ENCODE measurements at regions not wholly inside any gene's neighbourhood (a gene's known extent, or its start where the extent isn't known, plus 50 kb on each side); places are given as distances from the start of the nearest gene placed in this dataset.

- Histone ChIP-seq H3K79me1 (ENCODE audit: low read length) (no peaks in the 10 kb centered on the region), H3K27ac (ENCODE audit: low read depth, low read length) (no peak overlapping the region), H3K4ac (ENCODE audit: low read depth, low read length) (no peak overlapping the region), H2BK15ac (replicated peaks; ENCODE audit: low read depth) (no peak overlapping the region), H3K18ac (ENCODE audit: low read length) (no peak overlapping the region), H3K27me3 (ENCODE audit: insufficient read depth, low read length, poor library complexity) (no peaks in the 10 kb centered on the region), H3K23ac (ENCODE audit: low read length) (no peak overlapping the region), H3K9ac (ENCODE audit: low read length) (no peak overlapping the region), H3K36me3 (ENCODE audit: control insufficient read depth, insufficient read depth, low read length) (no peaks in the 10 kb centered on the region), H2AK5ac (ENCODE audit: low read length) (no peak overlapping the region), H3K4me2 (ENCODE audit: low read length) (no peak overlapping the region), H2BK5ac (ENCODE audit: low read length) (no peak overlapping the region), H3K4me1 (ENCODE audit: control insufficient read depth, low read depth, low read length) (peaks cover 2% of the 10 kb centered on the region), H2BK120ac (ENCODE audit: low read depth, low read length) (no peak overlapping the region), H3K4me3 (ENCODE audit: low read length) (no peak overlapping the region), H3K56ac (ENCODE audit: low read length) (no peak overlapping the region), H3K79me2 (ENCODE audit: control insufficient read depth, insufficient read depth, low read length) (no peaks in the 10 kb centered on the region), H4K8ac (ENCODE audit: low read depth, low read length) (no peak overlapping the region), H4K5ac (ENCODE audit: low read length) (no peak overlapping the region)
- no CpG with 5 or more reads among the region's 4 CpGs for WGBS (ENCODE audit: extremely low coverage, insufficient coverage, low lambda C conversion rate)
- no peak for DNase-seq
Observed at GRCh38 chr5:116669261-116670031, 94.8 kb upstream of the SEMA6A start.

GRCh38 chr5:116668390-116668789 lies 93.8 kb upstream of the SEMA6A start:
- H2AK5ac ChIP-seq (ENCODE audit: low read length), result no peak overlapping the region
- no peak overlapping the region for H3K4me3 ChIP-seq (ENCODE audit: low read length)
- H3K56ac ChIP-seq (ENCODE audit: low read length), result no peak overlapping the region
- no peak overlapping the region for H3K23ac ChIP-seq (ENCODE audit: low read length)
- no peaks in the 10 kb centered on the region for H3K27me3 ChIP-seq (ENCODE audit: insufficient read depth, low read length, poor library complexity)
- H3K36me3 ChIP-seq (ENCODE audit: control insufficient read depth, insufficient read depth, low read length), result no peaks in the 10 kb centered on the region
- no peak overlapping the region for H4K5ac ChIP-seq (ENCODE audit: low read length)
- H3K4ac ChIP-seq (ENCODE audit: low read depth, low read length), result no peak overlapping the region
- no peak overlapping the region for H3K27ac ChIP-seq (ENCODE audit: low read depth, low read length)
- H3K79me1 ChIP-seq (ENCODE audit: low read length), result no peaks in the 10 kb centered on the region
- H3K18ac ChIP-seq (ENCODE audit: low read length), result no peak overlapping the region
- no peaks in the 10 kb centered on the region for H3K79me2 ChIP-seq (ENCODE audit: control insufficient read depth, insufficient read depth, low read length)
- no peak overlapping the region for H4K8ac ChIP-seq (ENCODE audit: low read depth, low read length)
- no peak overlapping the region for H2BK120ac ChIP-seq (ENCODE audit: low read depth, low read length)
- WGBS (ENCODE audit: extremely low coverage, insufficient coverage, low lambda C conversion rate), result no CpG with 5 or more reads among the region's 1 CpG
- no peak for DNase-seq
- H3K4me2 ChIP-seq (ENCODE audit: low read length), result no peak overlapping the region
- no peak overlapping the region for H2BK15ac ChIP-seq (replicated peaks; ENCODE audit: low read depth)
- no peak overlapping the region for H2BK5ac ChIP-seq (ENCODE audit: low read length)
- no peak overlapping the region for H3K9ac ChIP-seq (ENCODE audit: low read length)
- H3K4me1 ChIP-seq (ENCODE audit: control insufficient read depth, low read depth, low read length), result peaks cover 2% of the 10 kb centered on the region

- H4K5ac ChIP-seq (ENCODE audit: low read length), result no peak overlapping the region
- H3K36me3 ChIP-seq (ENCODE audit: control insufficient read depth, insufficient read depth, low read length), result no peaks in the 10 kb centered on the region
- H3K27me3 ChIP-seq (ENCODE audit: insufficient read depth, low read length, poor library complexity), result no peaks in the 10 kb centered on the region
- H2BK5ac ChIP-seq (ENCODE audit: low read length), result no peak overlapping the region
- no peak overlapping the region for H3K23ac ChIP-seq (ENCODE audit: low read length)
- no peak overlapping the region for H2AK5ac ChIP-seq (ENCODE audit: low read length)
- H3K56ac ChIP-seq (ENCODE audit: low read length), result no peak overlapping the region
- H3K79me2 ChIP-seq (ENCODE audit: control insufficient read depth, insufficient read depth, low read length), result no peaks in the 10 kb centered on the region
- no peak overlapping the region for H3K4ac ChIP-seq (ENCODE audit: low read depth, low read length)
- H3K9ac ChIP-seq (ENCODE audit: low read length), result no peak overlapping the region
- H3K79me1 ChIP-seq (ENCODE audit: low read length), result no peaks in the 10 kb centered on the region
- no peak for DNase-seq
- H3K4me2 ChIP-seq (ENCODE audit: low read length), result no peak overlapping the region
- H2BK120ac ChIP-seq (ENCODE audit: low read depth, low read length), result no peak overlapping the region
- H3K4me3 ChIP-seq (ENCODE audit: low read length), result no peak overlapping the region
- H2BK15ac ChIP-seq (replicated peaks; ENCODE audit: low read depth), result no peak overlapping the region
- H3K18ac ChIP-seq (ENCODE audit: low read length), result no peak overlapping the region
- no CpG with 5 or more reads among the region's 3 CpGs for WGBS (ENCODE audit: extremely low coverage, insufficient coverage, low lambda C conversion rate)
- H3K4me1 ChIP-seq (ENCODE audit: control insufficient read depth, low read depth, low read length), result peaks cover 2% of the 10 kb centered on the region
- no peak overlapping the region for H3K27ac ChIP-seq (ENCODE audit: low read depth, low read length)
- H4K8ac ChIP-seq (ENCODE audit: low read depth, low read length), result no peak overlapping the region
Observed at GRCh38 chr5:116666901-116667300, 92.3 kb upstream of the SEMA6A start.

GRCh38 chr5:116664988-116665387 lies 90.4 kb upstream of the SEMA6A start:
- H3K4me1 ChIP-seq (ENCODE audit: control insufficient read depth, low read depth, low read length), result no peaks in the 10 kb centered on the region
- H4K8ac ChIP-seq (ENCODE audit: low read depth, low read length), result no peak overlapping the region
- no peaks in the 10 kb centered on the region for H3K36me3 ChIP-seq (ENCODE audit: control insufficient read depth, insufficient read depth, low read length)
- no peaks in the 10 kb centered on the region for H3K79me1 ChIP-seq (ENCODE audit: low read length)
- H2BK15ac ChIP-seq (replicated peaks; ENCODE audit: low read depth), result no peak overlapping the region
- no peak for DNase-seq
- no peak overlapping the region for H3K23ac ChIP-seq (ENCODE audit: low read length)
- no peak overlapping the region for H3K56ac ChIP-seq (ENCODE audit: low read length)
- H2BK120ac ChIP-seq (ENCODE audit: low read depth, low read length), result no peak overlapping the region
- H3K4me2 ChIP-seq (ENCODE audit: low read length), result no peak overlapping the region
- H3K9ac ChIP-seq (ENCODE audit: low read length), result no peak overlapping the region
- no peaks in the 10 kb centered on the region for H3K27me3 ChIP-seq (ENCODE audit: insufficient read depth, low read length, poor library complexity)
- H3K4ac ChIP-seq (ENCODE audit: low read depth, low read length), result no peak overlapping the region
- no peaks in the 10 kb centered on the region for H3K79me2 ChIP-seq (ENCODE audit: control insufficient read depth, insufficient read depth, low read length)
- no peak overlapping the region for H2BK5ac ChIP-seq (ENCODE audit: low read length)
- no peak overlapping the region for H3K27ac ChIP-seq (ENCODE audit: low read depth, low read length)
- H3K4me3 ChIP-seq (ENCODE audit: low read length), result no peak overlapping the region
- H3K18ac ChIP-seq (ENCODE audit: low read length), result no peak overlapping the region
- no peak overlapping the region for H4K5ac ChIP-seq (ENCODE audit: low read length)
- no peak overlapping the region for H2AK5ac ChIP-seq (ENCODE audit: low read length)
- no CpG with 5 or more reads among the region's 5 CpGs for WGBS (ENCODE audit: extremely low coverage, insufficient coverage, low lambda C conversion rate)

- H3K27ac ChIP-seq (ENCODE audit: low read depth, low read length), result no peak overlapping the region
- no peak overlapping the region for H3K4me2 ChIP-seq (ENCODE audit: low read length)
- no peak overlapping the region for H4K5ac ChIP-seq (ENCODE audit: low read length)
- no peak overlapping the region for H3K18ac ChIP-seq (ENCODE audit: low read length)
- H2BK5ac ChIP-seq (ENCODE audit: low read length), result no peak overlapping the region
- no peak for DNase-seq
- H3K4ac ChIP-seq (ENCODE audit: low read depth, low read length), result no peak overlapping the region
- H3K4me3 ChIP-seq (ENCODE audit: low read length), result no peak overlapping the region
- no peaks in the 10 kb centered on the region for H3K79me1 ChIP-seq (ENCODE audit: low read length)
- no peaks in the 10 kb centered on the region for H3K36me3 ChIP-seq (ENCODE audit: control insufficient read depth, insufficient read depth, low read length)
- H3K23ac ChIP-seq (ENCODE audit: low read length), result no peak overlapping the region
- no peak overlapping the region for H3K56ac ChIP-seq (ENCODE audit: low read length)
- no peak overlapping the region for H2BK15ac ChIP-seq (replicated peaks; ENCODE audit: low read depth)
- H2BK120ac ChIP-seq (ENCODE audit: low read depth, low read length), result no peak overlapping the region
- no peak overlapping the region for H3K9ac ChIP-seq (ENCODE audit: low read length)
- no peak overlapping the region for H4K8ac ChIP-seq (ENCODE audit: low read depth, low read length)
- no CpG with 5 or more reads among the region's 1 CpG for WGBS (ENCODE audit: extremely low coverage, insufficient coverage, low lambda C conversion rate)
- no peaks in the 10 kb centered on the region for H3K27me3 ChIP-seq (ENCODE audit: insufficient read depth, low read length, poor library complexity)
- H2AK5ac ChIP-seq (ENCODE audit: low read length), result no peak overlapping the region
- H3K79me2 ChIP-seq (ENCODE audit: control insufficient read depth, insufficient read depth, low read length), result no peaks in the 10 kb centered on the region
- no peaks in the 10 kb centered on the region for H3K4me1 ChIP-seq (ENCODE audit: control insufficient read depth, low read depth, low read length)
Observed at GRCh38 chr5:116663081-116663480, 88.5 kb upstream of the SEMA6A start.

- no peaks in the 10 kb centered on the region for H3K27me3 ChIP-seq (ENCODE audit: insufficient read depth, low read length, poor library complexity)
- H3K4me2 ChIP-seq (ENCODE audit: low read length), result no peak overlapping the region
- no peak overlapping the region for H4K5ac ChIP-seq (ENCODE audit: low read length)
- H2AK5ac ChIP-seq (ENCODE audit: low read length), result no peak overlapping the region
- H3K4ac ChIP-seq (ENCODE audit: low read depth, low read length), result no peak overlapping the region
- DNase-seq, result no peak
- H3K9ac ChIP-seq (ENCODE audit: low read length), result no peak overlapping the region
- no peak overlapping the region for H3K23ac ChIP-seq (ENCODE audit: low read length)
- H3K56ac ChIP-seq (ENCODE audit: low read length), result no peak overlapping the region
- no peak overlapping the region for H4K8ac ChIP-seq (ENCODE audit: low read depth, low read length)
- H3K79me2 ChIP-seq (ENCODE audit: control insufficient read depth, insufficient read depth, low read length), result no peaks in the 10 kb centered on the region
- no peak overlapping the region for H2BK5ac ChIP-seq (ENCODE audit: low read length)
- no peaks in the 10 kb centered on the region for H3K4me1 ChIP-seq (ENCODE audit: control insufficient read depth, low read depth, low read length)
- no peak overlapping the region for H3K4me3 ChIP-seq (ENCODE audit: low read length)
- no peaks in the 10 kb centered on the region for H3K36me3 ChIP-seq (ENCODE audit: control insufficient read depth, insufficient read depth, low read length)
- H2BK15ac ChIP-seq (replicated peaks; ENCODE audit: low read depth), result no peak overlapping the region
- H3K18ac ChIP-seq (ENCODE audit: low read length), result no peak overlapping the region
- no CpG with 5 or more reads among the region's 4 CpGs for WGBS (ENCODE audit: extremely low coverage, insufficient coverage, low lambda C conversion rate)
- H3K27ac ChIP-seq (ENCODE audit: low read depth, low read length), result no peak overlapping the region
- H2BK120ac ChIP-seq (ENCODE audit: low read depth, low read length), result no peak overlapping the region
- no peaks in the 10 kb centered on the region for H3K79me1 ChIP-seq (ENCODE audit: low read length)
Observed at GRCh38 chr5:116661419-116661818, 86.8 kb upstream of the SEMA6A start.
